Inferior parietal cortex (tissue), 1 donor: ENCODE measurements at regions not wholly inside any gene's neighbourhood (a gene's known extent, or its start where the extent isn't known, plus 50 kb on each side); places are given as distances from the start of the nearest gene placed in this dataset.
"Not testable (repeated sequence)": the region's sequence is repeated elsewhere in the genome, so short reads cannot be mapped to it uniquely, and the experiment has no call there.

ENCODE experiments used
- DNase-seq: peaks from one replicate; pipeline ENCODE4 v3.0.0-alpha.2; 2016; ENCODE audit errors: extremely low spot score

- no peak for DNase-seq
Observed at GRCh38 chr18:71371951-71372605, 1083.2 kb downstream of the SOCS6 start.

DNA sequence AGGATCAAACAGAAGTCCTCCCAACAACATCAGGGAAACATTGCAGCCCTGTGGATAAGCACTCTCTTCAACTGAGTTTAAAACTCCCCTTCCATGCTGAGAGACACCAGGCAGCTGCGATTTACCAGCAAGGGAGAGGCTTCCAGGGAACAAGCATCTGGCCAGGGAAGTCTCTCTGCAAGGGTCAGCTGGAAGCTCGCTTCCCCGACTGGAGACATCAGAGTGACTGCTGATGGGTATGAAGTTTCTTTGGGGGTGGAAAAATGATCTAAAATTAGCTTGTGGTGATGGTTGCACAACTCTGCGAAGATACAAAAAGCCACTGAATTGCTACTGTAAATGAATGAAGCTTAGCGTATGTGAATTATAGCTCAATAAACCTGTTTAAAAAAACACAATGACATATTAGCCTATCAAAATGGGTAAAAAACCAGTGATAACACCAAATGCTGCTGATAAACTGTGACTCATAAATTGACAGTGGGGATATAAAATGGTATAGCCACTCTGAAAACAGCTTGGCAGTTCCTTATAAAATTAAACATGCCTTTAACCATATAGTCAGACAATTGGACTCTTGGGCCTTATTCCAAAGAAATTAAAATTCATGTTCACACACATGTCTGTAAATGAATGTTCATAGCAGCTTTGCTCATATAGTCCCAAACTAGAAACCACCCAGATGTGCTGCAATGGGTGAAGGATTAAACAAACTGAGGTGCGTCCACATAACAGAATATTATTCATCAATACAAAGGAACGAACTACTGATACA is 1082.0 kb downstream of the SOCS6 start:
- DNase-seq: no peak

GRCh38 chr18:71370095-71370494 is 1081.2 kb downstream of the SOCS6 start:
- DNase-seq: no peak

DNA sequence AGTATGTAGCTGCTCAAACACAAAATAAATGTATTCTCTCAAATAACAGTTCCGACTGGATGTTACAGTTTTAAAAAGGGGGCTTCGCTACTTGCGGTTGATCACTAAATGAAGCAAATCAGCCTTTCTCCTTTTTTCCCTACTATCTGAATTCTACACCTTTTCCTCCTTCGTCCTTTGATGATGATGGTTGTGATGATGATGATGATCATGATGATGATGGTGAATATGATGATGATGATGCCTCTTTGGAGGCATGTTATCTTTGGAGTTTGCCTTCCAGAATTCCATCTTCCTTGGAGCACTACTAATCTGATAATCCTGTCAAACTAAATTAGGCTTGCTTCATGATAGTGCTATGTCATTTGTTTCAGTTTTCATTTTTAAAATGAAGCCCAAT is 1073.3 kb downstream of the SOCS6 start:
- DNase-seq: no peak

DNA sequence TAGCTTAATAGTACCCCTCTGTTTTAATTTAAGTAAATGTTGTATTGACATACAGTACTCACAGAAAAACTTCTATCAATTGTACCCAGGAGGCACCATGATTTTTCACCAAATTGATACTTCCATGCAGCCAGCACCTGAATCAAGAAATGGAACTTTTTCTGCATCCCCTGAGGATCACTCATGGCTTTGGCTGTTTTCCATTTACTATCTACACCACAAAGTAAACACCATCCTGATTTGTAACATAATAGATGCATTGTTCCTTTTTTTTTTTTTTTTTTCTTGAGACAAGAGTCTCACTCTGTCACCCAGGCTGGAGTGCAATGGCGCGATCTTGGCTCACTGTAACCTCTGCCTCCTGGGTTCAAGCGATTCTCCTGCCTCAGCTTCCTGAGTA is 1066.8 kb downstream of the SOCS6 start:
- not testable (repeated sequence) for DNase-seq

DNA sequence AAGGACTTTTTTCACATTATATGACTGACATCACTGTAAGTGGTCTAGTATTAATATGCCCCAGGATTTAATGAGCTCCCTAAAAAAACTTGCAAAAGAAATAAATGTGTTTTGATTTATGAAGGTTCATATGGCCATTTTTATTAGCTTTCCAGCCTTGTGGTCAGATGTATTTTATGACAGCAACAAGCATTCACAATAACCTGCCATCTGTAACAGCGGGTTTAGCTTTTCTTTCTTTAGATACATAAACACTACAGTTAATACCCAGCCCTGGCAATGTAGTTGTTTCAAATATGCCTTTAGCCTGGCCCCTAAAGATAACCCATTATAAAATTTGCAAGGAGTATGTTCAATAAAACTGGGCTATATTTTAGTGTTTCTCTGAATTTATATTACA is 1063.8 kb downstream of the SOCS6 start:
- no peak for DNase-seq

- DNase-seq: no peak
Observed at GRCh38 chr18:71336576-71337210, 1047.8 kb downstream of the SOCS6 start.

- no peak for DNase-seq
Observed at GRCh38 chr18:71329563-71329962, 1040.7 kb downstream of the SOCS6 start.

GRCh38 chr18:71329114-71329513 is 1040.3 kb downstream of the SOCS6 start:
- DNase-seq: no peak

- DNase-seq: no peak
Observed at GRCh38 chr18:71327850-71328249, 1039.0 kb downstream of the SOCS6 start.

- no peak for DNase-seq
Observed at GRCh38 chr18:71327441-71327840, 1038.6 kb downstream of the SOCS6 start.

GRCh38 chr18:71326826-71327225 is 1038.0 kb downstream of the SOCS6 start:
- DNase-seq: no peak

DNA sequence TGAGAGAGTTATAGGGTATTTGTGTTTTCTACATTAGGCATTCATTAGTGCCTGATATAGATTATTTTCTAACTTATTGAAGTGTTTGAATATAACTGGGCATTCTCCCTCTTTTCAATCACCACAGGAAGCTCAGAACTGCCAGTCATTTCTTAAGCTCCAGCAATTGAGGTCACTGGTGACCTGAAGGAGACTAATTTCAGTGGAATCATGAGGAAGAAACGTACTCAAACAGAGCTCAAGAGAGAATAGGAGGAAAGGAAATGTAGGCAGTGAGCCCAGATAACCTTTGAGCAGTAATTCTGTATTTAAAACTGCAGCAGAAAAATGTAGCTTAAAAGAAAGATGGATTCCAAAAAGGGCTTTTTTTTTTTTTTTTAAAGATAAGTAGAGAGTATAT is 1035.5 kb downstream of the SOCS6 start:
- DNase-seq: no peak

DNA sequence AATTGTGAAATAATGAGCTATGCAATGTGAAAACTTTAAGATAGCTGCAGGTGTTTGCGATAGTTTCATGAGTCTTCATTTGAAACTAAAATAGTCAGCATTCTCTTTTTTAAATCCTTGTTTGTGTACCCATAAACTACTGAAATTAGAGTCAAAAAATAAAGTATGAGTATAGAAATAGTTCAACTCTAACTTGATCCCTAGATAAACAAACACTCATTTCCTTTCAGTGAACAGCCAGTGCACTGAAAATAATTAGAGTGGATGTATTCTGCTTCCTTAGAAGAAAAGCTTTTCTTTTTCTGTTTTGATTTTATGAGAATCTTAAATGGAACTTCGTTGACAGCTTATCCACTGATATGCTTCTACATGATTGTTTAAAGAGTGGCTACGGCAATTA is 1033.4 kb downstream of the SOCS6 start:
- DNase-seq: no peak

GRCh38 chr18:71321319-71321718 is 1032.5 kb downstream of the SOCS6 start:
- DNase-seq: no peak

GRCh38 chr18:71304856-71305255 is 1016.0 kb downstream of the SOCS6 start:
- no peak for DNase-seq

GRCh38 chr18:71303743-71304142 is 1014.9 kb downstream of the SOCS6 start:
- not testable (repeated sequence) for DNase-seq

- DNase-seq: no peak
Observed at GRCh38 chr18:71301596-71301995, 1012.8 kb downstream of the SOCS6 start.

GRCh38 chr18:71294201-71294600 is 1005.4 kb downstream of the SOCS6 start:
- not testable (repeated sequence) for DNase-seq

- no peak for DNase-seq
Observed at GRCh38 chr18:71293322-71293721, 1004.5 kb downstream of the SOCS6 start.

- no peak for DNase-seq
Observed at GRCh38 chr18:71287268-71287667, 998.4 kb downstream of the SOCS6 start.

- DNase-seq: no peak
Observed at GRCh38 chr18:71252351-71252865, 963.6 kb downstream of the SOCS6 start.

DNA sequence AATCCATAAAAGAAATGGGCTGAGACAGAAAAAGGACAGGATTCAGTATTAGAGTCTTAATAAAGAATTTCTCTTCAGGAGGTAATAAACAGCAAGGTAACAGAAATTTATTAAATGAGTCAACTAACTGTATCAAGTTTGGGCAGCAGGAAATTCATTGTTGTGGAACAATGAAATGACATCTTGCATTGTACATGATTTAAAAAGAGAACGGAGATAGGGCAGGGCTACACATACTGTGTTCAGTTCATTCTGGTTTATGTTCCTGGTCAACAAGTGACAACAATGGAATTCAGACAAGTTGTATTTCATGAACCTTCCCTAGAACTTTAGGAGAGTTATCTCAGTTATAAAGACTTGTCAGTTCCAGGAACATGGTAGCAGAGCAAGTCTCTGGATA is 961.3 kb downstream of the SOCS6 start:
- no peak for DNase-seq
